Endodermal cell (in vitro differentiated cells): ENCODE measurements at regions not wholly inside any gene's neighbourhood (a gene's known extent, or its start where the extent isn't known, plus 50 kb on each side); places are given as distances from the start of the nearest gene placed in this dataset.

Experiments
- DNase-seq: peaks from one replicate; pipeline ENCODE4 v3.0.0-alpha.2; 2017
- H3K27ac ChIP-seq: 2 replicates; pipeline ENCODE4 v1.5.1; 2013; ENCODE audit warnings: mild to moderate bottlenecking, low read depth, low read length, moderate library complexity
- H3K27me3 ChIP-seq: 2 replicates; pipeline ENCODE4 v1.6.1; 2013; ENCODE audit warnings: mild to moderate bottlenecking, low read length, moderate library complexity; ENCODE audit not compliant: insufficient read depth, control insufficient read depth, poor library complexity, severe bottlenecking
- H3K36me3 ChIP-seq: 2 replicates; pipeline ENCODE4 v1.7.0; 2013; ENCODE audit warnings: mild to moderate bottlenecking, low read length, moderate library complexity; ENCODE audit not compliant: control insufficient read depth, insufficient read depth
- H3K4me1 ChIP-seq: one replicate; pipeline ENCODE4 v1.7.0; 2013; ENCODE audit warnings: low read length; ENCODE audit not compliant: control insufficient read depth, insufficient read depth
- H3K4me3 ChIP-seq: 2 replicates; pipeline ENCODE4 v1.5.1; 2013; ENCODE audit warnings: mild to moderate bottlenecking, low read length, moderate library complexity
- H3K9ac ChIP-seq: 2 replicates; pipeline ENCODE4 v1.6.1; 2013; ENCODE audit warnings: mild to moderate bottlenecking, low read length, moderate library complexity; ENCODE audit not compliant: poor library complexity, severe bottlenecking; ENCODE audit errors: extremely low read depth
- H3K9me3 ChIP-seq: 2 replicates; pipeline ENCODE4 v1.6.1; 2013; ENCODE audit warnings: mild to moderate bottlenecking, low read length, moderate library complexity; ENCODE audit not compliant: control insufficient read depth
- H3K27ac Mint-ChIP-seq: 2 replicates; pipeline ENCODE4 v1.8.0; 2020; ENCODE audit warnings: mixed read lengths
- H3K27me3 Mint-ChIP-seq: 2 replicates; pipeline ENCODE4 v1.8.0; 2021; ENCODE audit warnings: mild to moderate bottlenecking, mixed read lengths; ENCODE audit not compliant: insufficient read depth
- H3K36me3 Mint-ChIP-seq: 2 replicates; pipeline ENCODE4 v1.8.0; 2020; ENCODE audit warnings: low read depth, mixed read lengths
- H3K4me1 Mint-ChIP-seq: 2 replicates; pipeline ENCODE4 v1.8.0; 2020; ENCODE audit warnings: mixed read lengths
- H3K4me3 Mint-ChIP-seq: 2 replicates; pipeline ENCODE4 v1.8.0; 2020; ENCODE audit warnings: mild to moderate bottlenecking, moderate library complexity, mixed read lengths
- H3K9me3 Mint-ChIP-seq: 2 replicates; pipeline ENCODE4 v1.8.0; 2020; ENCODE audit warnings: mild to moderate bottlenecking, mixed read lengths
- CTCF ChIP-seq: fragments of 200-600 bp; sonication (generic); conservative IDR thresholded peaks from 2 replicates; pipeline ENCODE4 v1.5.0; 2021; ENCODE audit warnings: antibody characterized with exemption, mild to moderate bottlenecking
- WGBS, 2 experiments: methylation state at CpG; one replicate each; pipeline versions ENCODE4 v1.1.5 to v1.1.7; 2013; ENCODE audit warnings: missing lambda C conversion rate in 2 of 2, mixed read lengths in 1 of 2; ENCODE audit not compliant: insufficient coverage in 1 of 2, insufficient read length in 1 of 2; 5-methylcytosine and 5-hydroxymethylcytosine counted together

- Mint-ChIP-seq H3K36me3 (no peaks in the 10 kb centered on the region), H3K4me3 (no peak overlapping the region)
Observed at GRCh38 chr3:63768888-63769287, 50.2 kb upstream of the C3orf49 start.

More at GRCh38 chr3:63768888-63769287, 50.2 kb upstream of the C3orf49 start:
- Histone ChIP-seq H3K9ac (no peak overlapping the region), H3K27me3 (peaks cover 15% of the 10 kb centered on the region), H3K4me1 (no peaks in the 10 kb centered on the region), H3K36me3 (no peaks in the 10 kb centered on the region), H3K27ac (no peak overlapping the region), H3K9me3 (no peaks in the 10 kb centered on the region), H3K4me3 (no peak overlapping the region)
- no peaks in the 10 kb centered on the region for H3K9me3 Mint-ChIP-seq
- peaks cover 17% of the 10 kb centered on the region for H3K27me3 Mint-ChIP-seq
- H3K27ac Mint-ChIP-seq = no peak overlapping the region
- WGBS, 2 experiments = 75 to 84% methylated on average over 1 to 2 of the region's 2 CpGs
- H3K4me1 Mint-ChIP-seq = no peaks in the 10 kb centered on the region
- no peak for TF ChIP-seq CTCF
- no peak for DNase-seq
